ENCODE measurements at regions not wholly inside any gene's neighbourhood (a gene's known extent, or its start where the extent isn't known, plus 50 kb on each side); places are given as distances from the start of the nearest gene placed in this dataset.
"Not testable (repeated sequence)": the region's sequence is repeated elsewhere in the genome, so short reads cannot be mapped to it uniquely, and the experiment has no call there.

GRCh38 chr6:10180138-10181074 is 234.5 kb downstream of the TFAP2A start:
- ChIA-PET CTCF (no interaction called here), POLR2A (no interaction called here)
- no peak for DNase-seq
- Mint-ChIP-seq H3K27me3 (no peaks in the 10 kb centered on the region), H3K9me3 (peaks cover 2% of the 10 kb centered on the region), H3K4me1 (ENCODE audit: low read depth) (no peaks in the 10 kb centered on the region), H3K4me3 (no peak overlapping the region), H3K27ac (no peak overlapping the region), H3K36me3 (no peaks in the 10 kb centered on the region)
- intact Hi-C loops (cut with micrococcal nuclease), result no loop called here

GRCh38 chr6:10177704-10178103 is 237.2 kb downstream of the TFAP2A start:
- H3K27ac Mint-ChIP-seq, result no peak overlapping the region
- no peaks in the 10 kb centered on the region for H3K36me3 Mint-ChIP-seq
- no peak for DNase-seq
- CTCF ChIA-PET, result interaction anchor here (0.6 kb wide), 1 partner anchor 355 kb away, joined by 3 read pairs; no protein-coding TSS in a partner anchor
- peaks cover 2% of the 10 kb centered on the region for H3K9me3 Mint-ChIP-seq
- H3K27me3 Mint-ChIP-seq, result no peaks in the 10 kb centered on the region
- intact Hi-C loops (cut with micrococcal nuclease), result no loop called here
- no peak overlapping the region for H3K4me3 Mint-ChIP-seq
- H3K4me1 Mint-ChIP-seq (ENCODE audit: low read depth), result no peaks in the 10 kb centered on the region
- POLR2A ChIA-PET, result no interaction called here

GRCh38 chr6:10175362-10175761 is 239.5 kb downstream of the TFAP2A start:
- POLR2A ChIA-PET, result no interaction called here
- no peaks in the 10 kb centered on the region for H3K27me3 Mint-ChIP-seq
- peaks cover 5% of the 10 kb centered on the region for H3K9me3 Mint-ChIP-seq
- intact Hi-C loops (cut with micrococcal nuclease), result no loop called here
- DNase-seq, result no peak
- H3K4me3 Mint-ChIP-seq, result no peak overlapping the region
- no peaks in the 10 kb centered on the region for H3K4me1 Mint-ChIP-seq (ENCODE audit: low read depth)
- H3K27ac Mint-ChIP-seq, result no peak overlapping the region
- CTCF ChIA-PET, result no interaction called here
- H3K36me3 Mint-ChIP-seq, result no peaks in the 10 kb centered on the region

- no peak overlapping the region for H3K4me3 Mint-ChIP-seq
- no peak for DNase-seq
- ChIA-PET CTCF (no interaction called here), POLR2A (no interaction called here)
- no peaks in the 10 kb centered on the region for H3K36me3 Mint-ChIP-seq
- H3K27ac Mint-ChIP-seq, result no peak overlapping the region
- intact Hi-C loops (cut with micrococcal nuclease), result no loop called here
- H3K9me3 Mint-ChIP-seq, result peaks cover 5% of the 10 kb centered on the region
- no peaks in the 10 kb centered on the region for H3K4me1 Mint-ChIP-seq (ENCODE audit: low read depth)
- H3K27me3 Mint-ChIP-seq, result no peaks in the 10 kb centered on the region
Observed at GRCh38 chr6:10174761-10175160, 240.1 kb downstream of the TFAP2A start.

GRCh38 chr6:10174056-10174455 is 240.8 kb downstream of the TFAP2A start:
- CTCF ChIA-PET, result no interaction called here
- H3K27me3 Mint-ChIP-seq, result no peaks in the 10 kb centered on the region
- POLR2A ChIA-PET, result no interaction called here

GRCh38 chr6:10171706-10172105 is 243.2 kb downstream of the TFAP2A start:
- DNase-seq; H3K27ac Mint-ChIP-seq; CTCF ChIA-PET; H3K36me3 Mint-ChIP-seq; H3K27me3 Mint-ChIP-seq; H3K4me1 Mint-ChIP-seq (ENCODE audit: low read depth); POLR2A ChIA-PET; H3K9me3 Mint-ChIP-seq; intact Hi-C loops (cut with micrococcal nuclease); H3K4me3 Mint-ChIP-seq: not testable (repeated sequence)

More at GRCh38 chr6:10174056-10174455, 240.8 kb downstream of the TFAP2A start:
- Mint-ChIP-seq H3K36me3 (no peaks in the 10 kb centered on the region), H3K4me3 (no peak overlapping the region), H3K9me3 (peaks cover 5% of the 10 kb centered on the region), H3K4me1 (ENCODE audit: low read depth) (no peaks in the 10 kb centered on the region), H3K27ac (no peak overlapping the region)
- DNase-seq, result no peak
- intact Hi-C loops (cut with micrococcal nuclease), result no loop called here

- Mint-ChIP-seq H3K4me3 (no peak overlapping the region), H3K27ac (no peak overlapping the region)
Observed at GRCh38 chr6:10170816-10171215, 244.1 kb downstream of the TFAP2A start.

GRCh38 chr6:10166031-10166430 is 248.8 kb downstream of the TFAP2A start:
- intact Hi-C loops (cut with micrococcal nuclease), result no loop called here
- CTCF ChIA-PET, result no interaction called here
- POLR2A ChIA-PET, result no interaction called here
- peaks cover under 1% of the 10 kb centered on the region for H3K9me3 Mint-ChIP-seq
- H3K27me3 Mint-ChIP-seq, result no peaks in the 10 kb centered on the region
- H3K4me1 Mint-ChIP-seq (ENCODE audit: low read depth), result no peaks in the 10 kb centered on the region
- DNase-seq, result no peak
- H3K27ac Mint-ChIP-seq, result no peak overlapping the region
- no peaks in the 10 kb centered on the region for H3K36me3 Mint-ChIP-seq
- H3K4me3 Mint-ChIP-seq, result no peak overlapping the region

More at GRCh38 chr6:10170816-10171215, 244.1 kb downstream of the TFAP2A start:
- Mint-ChIP-seq H3K36me3 (no peaks in the 10 kb centered on the region), H3K27me3 (no peaks in the 10 kb centered on the region), H3K4me1 (ENCODE audit: low read depth) (no peaks in the 10 kb centered on the region), H3K9me3 (peaks cover 3% of the 10 kb centered on the region)
- ChIA-PET CTCF (no interaction called here), POLR2A (no interaction called here)
- DNase-seq, result no peak
- intact Hi-C loops (cut with micrococcal nuclease), result no loop called here

- Mint-ChIP-seq H3K36me3 (no peaks in the 10 kb centered on the region), H3K4me3 (no peak overlapping the region), H3K27ac (no peak overlapping the region), H3K9me3 (no peaks in the 10 kb centered on the region), H3K27me3 (no peaks in the 10 kb centered on the region), H3K4me1 (ENCODE audit: low read depth) (no peaks in the 10 kb centered on the region)
- CTCF ChIA-PET, result no interaction called here
- POLR2A ChIA-PET, result no interaction called here
- intact Hi-C loops (cut with micrococcal nuclease), result no loop called here
- no peak for DNase-seq
Observed at GRCh38 chr6:10163203-10163962, 251.5 kb downstream of the TFAP2A start.

GRCh38 chr6:10156875-10157274 is 258.0 kb downstream of the TFAP2A start:
- intact Hi-C loops (cut with micrococcal nuclease), result no loop called here
- no peaks in the 10 kb centered on the region for H3K27me3 Mint-ChIP-seq
- H3K9me3 Mint-ChIP-seq, result peaks cover 3% of the 10 kb centered on the region
- DNase-seq, result no peak
- peaks cover 2% of the 10 kb centered on the region for H3K36me3 Mint-ChIP-seq
- no peaks in the 10 kb centered on the region for H3K4me1 Mint-ChIP-seq (ENCODE audit: low read depth)
- ChIA-PET POLR2A (no interaction called here), CTCF (no interaction called here)
- no peak overlapping the region for H3K4me3 Mint-ChIP-seq
- no peak overlapping the region for H3K27ac Mint-ChIP-seq

- ChIA-PET CTCF (no interaction called here), POLR2A (no interaction called here)
- Mint-ChIP-seq H3K27ac (no peak overlapping the region), H3K4me3 (no peak overlapping the region), H3K27me3 (no peaks in the 10 kb centered on the region), H3K9me3 (peaks cover 3% of the 10 kb centered on the region), H3K36me3 (peaks cover 2% of the 10 kb centered on the region), H3K4me1 (ENCODE audit: low read depth) (no peaks in the 10 kb centered on the region)
- no peak for DNase-seq
- intact Hi-C loops (cut with micrococcal nuclease), result no loop called here
Observed at GRCh38 chr6:10154251-10154650, 260.6 kb downstream of the TFAP2A start.

- ChIA-PET POLR2A (no interaction called here), CTCF (no interaction called here)
- Mint-ChIP-seq H3K4me3 (no peak overlapping the region), H3K36me3 (peaks cover 2% of the 10 kb centered on the region), H3K27ac (no peak overlapping the region), H3K9me3 (no peaks in the 10 kb centered on the region), H3K27me3 (peaks cover 4% of the 10 kb centered on the region), H3K4me1 (ENCODE audit: low read depth) (peaks cover 5% of the 10 kb centered on the region)
- no peak for DNase-seq
- intact Hi-C loops (cut with micrococcal nuclease), result no loop called here
Observed at GRCh38 chr6:10151144-10151915, 263.5 kb downstream of the TFAP2A start.

Measured in activated CD4-positive, alpha-beta memory T cell treated with anti-CD3 and anti-CD28 coated beads for 36 hours (primary cell).